ENCODE measurements at regions not wholly inside any gene's neighbourhood (a gene's known extent, or its start where the extent isn't known, plus 50 kb on each side); places are given as distances from the start of the nearest gene placed in this dataset.

DNA sequence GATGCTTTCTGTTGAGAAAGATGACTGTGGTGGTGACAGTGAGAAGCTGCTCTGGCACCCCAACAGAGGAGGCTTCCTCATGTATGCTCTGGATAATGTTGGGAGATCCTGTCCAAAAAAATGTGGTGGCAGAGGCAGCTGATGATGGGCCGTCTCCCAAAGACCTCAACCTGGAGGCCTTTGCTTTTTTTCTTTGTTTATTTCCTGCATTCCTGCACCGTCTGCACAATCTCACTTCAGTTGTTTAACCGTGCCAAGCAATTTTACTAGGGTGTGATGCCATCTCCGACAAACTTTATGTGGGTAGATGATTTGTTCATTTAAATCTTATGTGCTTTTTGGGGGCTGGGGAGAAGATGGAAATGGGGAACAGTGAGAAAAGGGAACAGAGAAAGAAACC lies 62.2 kb upstream of the IGFBP5 start:
- TF ChIP-seq CTCF (IDR thresholded peaks at IDR 0.05), result no peak
- WGBS, 2 donors, result 65 to 83% methylated on average over 4 of the region's 4 CpGs
- Histone ChIP-seq H3K27me3 (no peaks in the 10 kb centered on the region), H3K9me3 (no peaks in the 10 kb centered on the region), H3K4me3 (no peak overlapping the region), H3K36me3 (no peaks in the 10 kb centered on the region), H3K4me1 (peaks cover 4 to 46% (median 20%) of the 10 kb centered on the region in 9 donors), H3K27ac (no peak overlapping the region)
- DNase-seq (no peak), ATAC-seq (no peak)
- intact Hi-C loops (cut with DNase I), result no loop called here

- Histone ChIP-seq H3K36me3 (no peaks in the 10 kb centered on the region), H3K9me3 (no peaks in the 10 kb centered on the region), H3K27ac (no peak overlapping the region), H3K4me3 (no peak overlapping the region), H3K27me3 (no peaks in the 10 kb centered on the region), H3K4me1 (peaks cover 5 to 45% (median 18%) of the 10 kb centered on the region in 9 donors)
- WGBS, 2 donors, result 98 to 100% methylated on average over 2 of the region's 2 CpGs
- ATAC-seq (no peak), DNase-seq (no peak)
- intact Hi-C loops (cut with DNase I), result no loop called here
- no peak for TF ChIP-seq CTCF (IDR thresholded peaks at IDR 0.05)
Measured at GRCh38 chr2:216756435-216756834, 61.1 kb upstream of the IGFBP5 start.

GRCh38 chr2:216754812-216755211 lies 59.5 kb upstream of the IGFBP5 start:
- DNase-seq (no peak), ATAC-seq (peak in 1 of 8 donors; percentile 20)
- no peak overlapping the region for H3K4me3 ChIP-seq
- H3K4me1 ChIP-seq, result peaks cover 0 to 37% (median 14%) of the 10 kb centered on the region in 9 donors
- H3K36me3 ChIP-seq, result no peaks in the 10 kb centered on the region
- intact Hi-C loops (cut with DNase I), result no loop called here
- 95 to 96% methylated on average over 7 of the region's 7 CpGs for WGBS, 2 donors
- H3K27me3 ChIP-seq, result no peaks in the 10 kb centered on the region
- no peaks in the 10 kb centered on the region for H3K9me3 ChIP-seq
- no peak for TF ChIP-seq CTCF (IDR thresholded peaks at IDR 0.05)
- H3K27ac ChIP-seq, result no peak overlapping the region

DNA sequence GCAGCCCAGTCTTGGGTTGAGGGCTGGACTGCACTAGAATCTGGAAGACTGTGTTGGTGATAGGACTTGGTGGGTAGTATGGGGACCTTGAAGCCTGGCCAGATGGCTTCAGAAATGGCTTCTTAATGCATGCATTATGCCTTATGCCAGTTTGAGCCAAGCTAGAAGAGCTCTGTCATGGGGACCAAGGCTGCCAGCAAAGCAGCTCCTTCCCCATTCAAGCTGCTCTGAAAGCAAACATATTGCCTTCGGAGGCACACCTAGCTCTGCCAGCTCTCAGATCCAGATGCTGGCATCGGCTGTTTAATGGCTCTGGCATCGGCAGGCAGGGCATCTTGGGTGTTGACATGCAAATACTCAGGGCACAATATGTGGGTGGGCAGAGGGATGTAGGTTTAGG lies 59.0 kb upstream of the IGFBP5 start:
- Histone ChIP-seq H3K4me3 (no peak overlapping the region), H3K4me1 (peaks cover 0 to 37% (median 14%) of the 10 kb centered on the region in 9 donors), H3K36me3 (no peaks in the 10 kb centered on the region), H3K27me3 (no peaks in the 10 kb centered on the region), H3K9me3 (no peaks in the 10 kb centered on the region), H3K27ac (no peak overlapping the region)
- intact Hi-C loops (cut with DNase I), result no loop called here
- DNase-seq (no peak), ATAC-seq (no peak)
- 90 to 96% methylated on average over 3 of the region's 3 CpGs for WGBS, 2 donors
- TF ChIP-seq CTCF (IDR thresholded peaks at IDR 0.05), result no peak
